ENCODE measurements at regions not wholly inside any gene's neighbourhood (a gene's known extent, or its start where the extent isn't known, plus 50 kb on each side); places are given as distances from the start of the nearest gene placed in this dataset.

GRCh38 chr20:37600486-37600885 lies 72.8 kb upstream of the BLCAP start:
- POLR2A ChIA-PET: no interaction called here
- CTCF ChIA-PET: no interaction called here

- CTCF ChIA-PET: no interaction called here
- POLR2A ChIA-PET: no interaction called here
These were observed 71.1 kb upstream of the BLCAP start for GRCh38 chr20:37598575-37599342.

GRCh38 chr20:37598100-37598543 lies 70.4 kb upstream of the BLCAP start:
- CTCF ChIA-PET: no interaction called here

GRCh38 chr20:37596890-37597536 lies 69.3 kb upstream of the BLCAP start:
- ChIA-PET POLR2A (no interaction called here), CTCF (interaction anchor here (0.6 kb wide), 1 partner anchor 627 kb away, joined by 3 read pairs; no protein-coding TSS in a partner anchor)

More at GRCh38 chr20:37598100-37598543, 70.4 kb upstream of the BLCAP start:
- POLR2A ChIA-PET: no interaction called here

DNA sequence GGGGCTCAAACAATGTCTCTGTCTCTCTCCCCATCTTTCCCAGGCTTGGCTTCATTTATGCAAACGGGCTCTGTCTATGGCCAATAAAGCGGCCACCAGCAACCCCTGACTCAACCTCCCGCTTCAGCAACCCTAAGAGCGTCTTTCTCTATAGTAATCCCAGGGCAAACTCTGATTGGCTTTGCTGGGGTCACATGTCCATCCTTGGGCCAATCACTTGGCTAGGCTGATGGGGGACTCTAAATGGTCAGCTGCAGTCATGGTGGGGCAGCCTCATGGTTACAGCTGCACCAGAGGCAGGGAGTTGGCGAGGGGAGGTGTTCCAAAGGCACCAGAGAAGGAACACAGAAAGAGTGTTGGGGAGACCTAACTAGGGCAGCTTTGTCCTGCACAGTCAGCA lies 68.5 kb upstream of the BLCAP start:
- ChIA-PET CTCF (no interaction called here), POLR2A (no interaction called here)

DNA sequence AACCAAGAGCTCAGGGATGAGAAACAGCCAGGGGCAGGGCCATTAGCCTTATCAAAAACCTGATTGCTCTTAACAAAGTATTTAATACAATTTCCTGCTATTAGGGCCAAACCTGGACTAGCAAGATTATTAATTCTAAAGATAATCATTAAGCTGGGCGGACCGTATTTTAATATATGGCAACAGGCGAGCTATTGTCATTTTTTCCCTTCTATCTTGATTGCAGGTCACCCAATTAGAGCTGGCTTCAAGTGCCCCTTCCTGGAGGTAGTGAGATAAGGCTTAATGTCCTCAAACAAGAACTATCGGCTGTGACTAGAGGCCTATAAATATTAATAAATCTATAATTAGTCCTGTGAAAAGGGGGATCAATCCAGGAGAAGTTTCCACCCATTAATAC lies 66.0 kb upstream of the BLCAP start:
- ChIA-PET POLR2A (no interaction called here), CTCF (no interaction called here)

- CTCF ChIA-PET: no interaction called here
These were observed 63.3 kb upstream of the BLCAP start for GRCh38 chr20:37590938-37591490.

DNA sequence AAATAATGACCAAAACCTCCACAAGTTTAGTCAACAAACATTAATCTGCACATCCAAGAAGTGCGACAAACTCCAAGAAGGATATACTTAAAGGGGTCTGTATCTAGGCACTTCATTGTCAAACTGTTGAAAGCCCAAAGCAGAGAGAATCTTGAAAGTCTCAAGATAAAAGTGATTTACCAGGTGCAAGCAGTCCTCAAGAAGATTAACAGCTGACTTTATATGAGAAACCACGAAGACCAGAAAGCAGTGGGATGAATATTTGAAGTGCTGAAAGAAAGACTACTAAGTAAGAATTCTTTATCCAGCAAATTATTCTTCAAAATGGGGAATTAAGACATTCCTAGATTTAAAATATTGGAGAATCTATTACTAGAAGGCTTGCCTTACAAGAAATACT lies 58.4 kb upstream of the BLCAP start:
- ChIA-PET CTCF (no interaction called here), POLR2A (no interaction called here)

More at GRCh38 chr20:37590938-37591490, 63.3 kb upstream of the BLCAP start:
- POLR2A ChIA-PET: no interaction called here

DNA sequence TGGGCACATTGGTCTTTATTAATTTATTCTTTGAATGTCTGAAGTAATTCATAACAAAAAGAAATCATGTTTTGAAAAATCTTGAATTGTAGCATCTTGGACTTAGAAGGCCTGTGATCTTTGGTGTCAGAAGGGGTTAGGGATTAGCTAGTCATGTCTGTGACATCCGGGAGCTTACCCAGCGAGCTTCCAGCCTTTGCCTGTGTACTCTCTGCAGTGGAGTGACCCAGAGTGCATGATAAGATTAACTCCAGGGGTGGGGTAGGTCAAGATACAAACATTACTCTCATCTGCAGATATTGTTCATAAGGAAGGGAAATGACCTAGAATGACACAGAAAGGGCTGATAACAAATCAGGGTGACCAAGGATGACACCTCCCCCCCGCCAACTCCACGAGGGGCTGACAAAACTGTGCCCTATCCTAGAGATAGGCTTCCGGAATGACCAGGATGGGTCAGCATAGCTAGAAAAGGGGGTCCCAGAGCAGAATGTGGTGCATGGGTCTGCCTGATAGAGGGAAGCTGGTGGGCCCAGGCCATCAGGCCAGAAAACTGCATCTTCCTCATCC lies 56.6 kb upstream of the BLCAP start:
- CTCF ChIA-PET: no interaction called here
- POLR2A ChIA-PET: no interaction called here

GRCh38 chr20:37581246-37581645 lies 53.6 kb upstream of the BLCAP start:
- POLR2A ChIA-PET: no interaction called here

DNA sequence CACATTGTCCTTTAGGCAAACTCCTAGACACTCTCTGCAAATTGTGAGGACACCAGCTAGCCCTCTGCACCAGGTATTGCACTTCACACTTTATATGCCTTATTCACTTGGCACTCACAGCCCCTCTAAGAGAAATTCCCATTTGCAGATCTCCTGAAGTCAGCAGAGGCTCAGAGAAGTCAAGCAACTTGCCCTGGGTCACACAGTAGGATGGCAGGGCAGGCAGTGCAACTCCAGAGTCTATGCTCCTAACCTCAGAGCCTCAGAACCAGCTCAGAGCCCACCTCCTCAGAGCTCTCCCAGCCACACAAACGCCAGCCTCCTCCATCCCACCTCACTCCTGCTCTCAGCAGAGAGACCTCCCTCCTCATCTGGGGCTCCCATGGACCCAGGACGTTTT lies 52.4 kb upstream of the BLCAP start:
- ChIA-PET CTCF (no interaction called here), POLR2A (no interaction called here)

More at GRCh38 chr20:37581246-37581645, 53.6 kb upstream of the BLCAP start:
- CTCF ChIA-PET: no interaction called here

- ChIA-PET CTCF (no interaction called here), POLR2A (no interaction called here)
These were observed 51.4 kb upstream of the BLCAP start for GRCh38 chr20:37579106-37579505.

GRCh38 chr20:37577981-37578380 lies 50.3 kb upstream of the BLCAP start:
- POLR2A ChIA-PET: no interaction called here
- CTCF ChIA-PET: no interaction called here
